MM.1S (cell line): ENCODE measurements at regions not wholly inside any gene's neighbourhood (a gene's known extent, or its start where the extent isn't known, plus 50 kb on each side); places are given as distances from the start of the nearest gene placed in this dataset.

Experiments used
- DNase-seq: peaks from one replicate; pipeline ENCODE4 v3.0.0-alpha.2; 2015
- H2AFZ ChIP-seq: fragments of 300-600 bp; sonication (generic); 2 replicates; pipeline ENCODE4 v1.6.0; 2016; ENCODE audit warnings: antibody characterized with exemption, low read length
- H3F3A ChIP-seq: fragments of 300-600 bp; sonication (generic); 2 replicates; pipeline ENCODE4 v1.6.1; 2016; ENCODE audit warnings: mild to moderate bottlenecking, antibody characterized with exemption, low read length, moderate library complexity, mixed read lengths; ENCODE audit not compliant: insufficient read depth
- H3K27ac ChIP-seq: fragments of 300-600 bp; sonication (generic); 2 replicates; pipeline ENCODE4 v1.5.1; 2016; ENCODE audit warnings: mild to moderate bottlenecking, low read length
- H3K27me3 ChIP-seq: fragments of 300-600 bp; sonication (generic); replicated peaks from 2 replicates; pipeline ENCODE4 v1.6.0; 2016; ENCODE audit warnings: low read length; ENCODE audit not compliant: insufficient read depth
- H3K36me3 ChIP-seq: fragments of 300-600 bp; sonication (generic); replicated peaks from 2 replicates; pipeline ENCODE4 v1.6.1; 2016; ENCODE audit warnings: mild to moderate bottlenecking, low read length, mixed read lengths; ENCODE audit not compliant: insufficient read depth
- H3K4me1 ChIP-seq: fragments of 300-600 bp; sonication (generic); 2 replicates; pipeline ENCODE4 v1.6.1; 2016; ENCODE audit warnings: low read length, mixed read lengths
- H3K4me2 ChIP-seq: fragments of 300-600 bp; sonication (generic); 2 replicates; pipeline ENCODE4 v1.6.0; 2016; ENCODE audit warnings: low read depth, low read length
- H3K4me3 ChIP-seq: fragments of 300-600 bp; sonication (generic); 2 replicates; pipeline ENCODE4 v1.5.1; 2016; ENCODE audit warnings: low read length, mixed read lengths
- H3K79me2 ChIP-seq: fragments of 300-600 bp; sonication (generic); 2 replicates; pipeline ENCODE4 v1.6.1; 2016; ENCODE audit warnings: mixed run types, low read length, mixed read lengths
- H3K9ac ChIP-seq: fragments of 300-600 bp; sonication (generic); 2 replicates; pipeline ENCODE4 v1.6.1; 2016; ENCODE audit warnings: low read length, mixed read lengths
- H3K9me2 ChIP-seq: fragments of 300-600 bp; sonication (generic); replicated peaks from 2 replicates; pipeline ENCODE4 v1.6.1; 2016; ENCODE audit warnings: mild to moderate bottlenecking, low read length, mixed read lengths; ENCODE audit not compliant: insufficient read depth
- H3K9me3 ChIP-seq: fragments of 300-600 bp; sonication (generic); replicated peaks from 2 replicates; pipeline ENCODE4 v1.6.1; 2016; ENCODE audit warnings: mild to moderate bottlenecking, low read length, mixed read lengths; ENCODE audit not compliant: insufficient read depth
- H4K20me1 ChIP-seq: fragments of 300-600 bp; sonication (generic); 2 replicates; pipeline ENCODE4 v1.6.1; 2016; ENCODE audit warnings: mild to moderate bottlenecking, low read length, moderate library complexity, mixed read lengths; ENCODE audit not compliant: insufficient read depth
- EZH2 ChIP-seq: fragments of 300-600 bp; sonication (generic); optimal IDR thresholded peaks from 2 replicates; pipeline ENCODE3; 2017; ENCODE audit warnings: low read depth, mild to moderate bottlenecking, antibody characterized with exemption, low read length, mixed read lengths
- EZH2phosphoT487 ChIP-seq: fragments of 300-600 bp; sonication (generic); IDR thresholded peaks from 2 replicates; pipeline ENCODE4 v1.6.1; 2018; ENCODE audit warnings: antibody characterized with exemption, low read length
- TF ChIP-seq, protein P1 (sequence below): fragments of 300-600 bp; sonication (generic); IDR thresholded peaks from 2 replicates; pipeline ENCODE4 v1.5.1; 2016; ENCODE audit warnings: antibody characterized with exemption, low read length, mixed read lengths

DNA sequence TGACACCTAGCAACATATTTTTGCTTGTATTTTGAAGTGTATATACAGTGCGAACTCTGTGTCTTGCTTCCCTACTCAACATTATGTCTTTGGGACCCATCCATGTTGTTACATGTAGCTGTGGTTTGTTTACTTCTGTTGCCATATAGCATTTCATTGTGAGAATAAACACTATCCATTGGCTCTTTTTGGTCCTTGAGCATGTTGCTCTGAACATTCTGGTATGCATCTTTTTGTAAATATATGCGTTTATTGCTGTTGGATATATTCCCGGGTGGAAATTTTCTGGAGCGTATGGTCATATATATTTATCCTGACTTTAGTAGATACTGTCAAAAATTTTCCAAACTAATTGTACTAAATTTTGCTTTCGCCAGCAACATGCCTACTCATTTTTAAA lies 222.5 kb upstream of the SPTLC3 start:
- H3K27ac ChIP-seq: no peak overlapping the region
- no peaks in the 10 kb centered on the region for H3F3A ChIP-seq
- DNase-seq: no peak
- TF ChIP-seq, protein P1, sequence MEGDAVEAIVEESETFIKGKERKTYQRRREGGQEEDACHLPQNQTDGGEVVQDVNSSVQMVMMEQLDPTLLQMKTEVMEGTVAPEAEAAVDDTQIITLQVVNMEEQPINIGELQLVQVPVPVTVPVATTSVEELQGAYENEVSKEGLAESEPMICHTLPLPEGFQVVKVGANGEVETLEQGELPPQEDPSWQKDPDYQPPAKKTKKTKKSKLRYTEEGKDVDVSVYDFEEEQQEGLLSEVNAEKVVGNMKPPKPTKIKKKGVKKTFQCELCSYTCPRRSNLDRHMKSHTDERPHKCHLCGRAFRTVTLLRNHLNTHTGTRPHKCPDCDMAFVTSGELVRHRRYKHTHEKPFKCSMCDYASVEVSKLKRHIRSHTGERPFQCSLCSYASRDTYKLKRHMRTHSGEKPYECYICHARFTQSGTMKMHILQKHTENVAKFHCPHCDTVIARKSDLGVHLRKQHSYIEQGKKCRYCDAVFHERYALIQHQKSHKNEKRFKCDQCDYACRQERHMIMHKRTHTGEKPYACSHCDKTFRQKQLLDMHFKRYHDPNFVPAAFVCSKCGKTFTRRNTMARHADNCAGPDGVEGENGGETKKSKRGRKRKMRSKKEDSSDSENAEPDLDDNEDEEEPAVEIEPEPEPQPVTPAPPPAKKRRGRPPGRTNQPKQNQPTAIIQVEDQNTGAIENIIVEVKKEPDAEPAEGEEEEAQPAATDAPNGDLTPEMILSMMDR: no peak
- TF ChIP-seq EZH2phosphoT487 (no peak), EZH2 (no peak)
- no peak overlapping the region for H3K9ac ChIP-seq
- H3K9me3 ChIP-seq: no peaks in the 10 kb centered on the region
- no peaks in the 10 kb centered on the region for H4K20me1 ChIP-seq
- H3K4me3 ChIP-seq: no peak overlapping the region
- no peaks in the 10 kb centered on the region for H3K79me2 ChIP-seq
- no peaks in the 10 kb centered on the region for H3K27me3 ChIP-seq
- no peak overlapping the region for H3K4me2 ChIP-seq
- H3K4me1 ChIP-seq: no peaks in the 10 kb centered on the region
- no peaks in the 10 kb centered on the region for H3K9me2 ChIP-seq
- H2AFZ ChIP-seq: no peak overlapping the region
- H3K36me3 ChIP-seq: no peaks in the 10 kb centered on the region

DNA sequence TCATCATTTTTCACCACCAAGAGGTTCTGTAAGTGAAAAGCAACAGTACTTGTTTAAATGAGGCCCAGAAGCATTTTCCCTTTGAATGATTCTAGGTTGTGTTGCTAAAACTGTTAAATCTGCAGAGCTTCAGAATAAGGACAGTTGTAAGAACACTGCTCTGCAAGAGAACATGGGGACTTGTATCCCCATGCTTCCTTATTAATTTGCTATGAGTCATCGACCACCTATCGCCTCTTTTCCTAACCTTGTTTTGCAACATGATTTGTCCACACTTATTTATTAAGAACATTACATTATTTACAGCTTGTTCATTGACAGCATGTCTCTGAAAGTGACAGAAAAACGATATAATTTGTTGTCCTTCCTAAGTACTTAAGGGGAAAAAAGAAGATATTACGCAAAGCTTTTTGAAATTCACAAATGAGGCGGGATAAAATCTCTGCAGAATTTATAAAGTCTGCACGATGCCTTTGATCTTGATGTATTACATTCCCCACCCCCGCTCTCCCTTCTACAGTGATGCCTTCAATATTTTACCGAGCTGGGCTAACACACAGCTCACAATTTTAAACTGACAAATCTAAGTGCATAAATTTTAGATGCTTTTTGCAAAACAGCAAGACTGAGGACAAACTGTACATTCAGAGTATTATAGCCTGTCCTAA lies 220.0 kb upstream of the SPTLC3 start:
- Histone ChIP-seq H3K4me3 (no peak overlapping the region), H4K20me1 (no peaks in the 10 kb centered on the region), H3K79me2 (no peaks in the 10 kb centered on the region), H3K36me3 (no peaks in the 10 kb centered on the region), H3K4me2 (no peak overlapping the region), H3K4me1 (no peaks in the 10 kb centered on the region), H3K9me3 (no peaks in the 10 kb centered on the region), H3K9ac (no peak overlapping the region), H3K9me2 (no peaks in the 10 kb centered on the region), H3K27ac (no peak overlapping the region), H3F3A (no peaks in the 10 kb centered on the region), H2AFZ (no peak overlapping the region), H3K27me3 (no peaks in the 10 kb centered on the region)
- no peak for DNase-seq
- TF ChIP-seq EZH2phosphoT487: no peak
- TF ChIP-seq, protein P1: no peak
- no peak for TF ChIP-seq EZH2

DNA sequence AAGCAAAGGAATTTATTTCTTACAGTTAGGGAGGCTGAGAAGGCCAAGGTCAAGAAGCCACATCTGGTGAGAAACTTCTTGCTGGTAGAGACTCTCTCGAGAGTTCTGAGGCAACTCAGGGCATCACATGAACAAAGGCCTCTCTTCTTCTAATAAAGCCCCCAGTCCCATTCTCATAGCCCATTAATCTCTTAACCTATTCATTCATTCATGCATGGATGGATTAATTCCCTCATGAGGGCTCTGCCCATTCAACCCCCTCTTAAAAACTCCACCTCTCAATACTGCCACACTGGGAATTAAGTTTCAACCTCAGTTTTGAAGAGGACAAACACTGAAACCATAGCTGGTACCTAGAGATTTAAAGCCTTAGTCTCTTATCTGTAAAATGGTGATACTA lies 217.9 kb upstream of the SPTLC3 start:
- no peak overlapping the region for H3K4me3 ChIP-seq
- H3K9me3 ChIP-seq: no peaks in the 10 kb centered on the region
- H3K4me1 ChIP-seq: no peaks in the 10 kb centered on the region
- H3K9me2 ChIP-seq: no peaks in the 10 kb centered on the region
- no peak overlapping the region for H3K4me2 ChIP-seq
- H3K27me3 ChIP-seq: no peaks in the 10 kb centered on the region
- no peak overlapping the region for H3K9ac ChIP-seq
- TF ChIP-seq, protein P1: no peak
- TF ChIP-seq EZH2: no peak
- TF ChIP-seq EZH2phosphoT487: no peak
- no peaks in the 10 kb centered on the region for H3F3A ChIP-seq
- no peaks in the 10 kb centered on the region for H3K79me2 ChIP-seq
- no peak for DNase-seq
- no peaks in the 10 kb centered on the region for H4K20me1 ChIP-seq
- H2AFZ ChIP-seq: no peak overlapping the region
- H3K27ac ChIP-seq: no peak overlapping the region
- H3K36me3 ChIP-seq: no peaks in the 10 kb centered on the region
